NCI-H524 (cell line): ENCODE measurements at regions not wholly inside any gene's neighbourhood (a gene's known extent, or its start where the extent isn't known, plus 50 kb on each side); places are given as distances from the start of the nearest gene placed in this dataset.
A peak's percentile ranks its signal among the peaks of the same experiment; 100 is the strongest.
"Not testable (repeated sequence)": the region's sequence is repeated elsewhere in the genome, so short reads cannot be mapped to it uniquely, and the experiment has no call there.

ENCODE experiments used
- DNase-seq, 2 experiments: peaks; one replicate each; lab custom pipeline; 2025; lab: John Stamatoyannopoulos, UW

- DNase-seq, result no peak
Observed at GRCh38 chr20:43837856-43838702, 76.6 kb upstream of the TOX2 start.

DNA sequence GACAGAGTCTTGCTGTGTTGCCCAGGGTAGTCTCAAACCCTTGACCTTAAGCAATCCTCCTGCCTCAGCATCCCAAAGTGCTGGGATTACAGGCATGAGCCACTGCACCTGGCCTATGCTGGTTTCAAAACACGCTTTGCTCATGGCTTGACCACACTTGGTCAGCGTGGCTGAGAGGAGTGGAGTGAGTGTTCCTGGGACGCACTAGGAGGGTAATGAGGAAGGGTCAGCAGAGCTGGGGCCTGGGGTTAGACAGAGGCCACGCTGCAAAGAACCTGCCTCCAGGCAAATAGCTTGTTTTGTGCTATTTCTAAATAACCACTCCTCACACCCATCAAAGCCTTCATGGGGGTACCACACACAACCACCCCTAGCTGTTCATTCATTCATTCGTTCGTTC lies 77.9 kb upstream of the TOX2 start:
- no peak for DNase-seq

- DNase-seq, result no peak
Observed at GRCh38 chr20:43835944-43836508, 78.6 kb upstream of the TOX2 start.

DNA sequence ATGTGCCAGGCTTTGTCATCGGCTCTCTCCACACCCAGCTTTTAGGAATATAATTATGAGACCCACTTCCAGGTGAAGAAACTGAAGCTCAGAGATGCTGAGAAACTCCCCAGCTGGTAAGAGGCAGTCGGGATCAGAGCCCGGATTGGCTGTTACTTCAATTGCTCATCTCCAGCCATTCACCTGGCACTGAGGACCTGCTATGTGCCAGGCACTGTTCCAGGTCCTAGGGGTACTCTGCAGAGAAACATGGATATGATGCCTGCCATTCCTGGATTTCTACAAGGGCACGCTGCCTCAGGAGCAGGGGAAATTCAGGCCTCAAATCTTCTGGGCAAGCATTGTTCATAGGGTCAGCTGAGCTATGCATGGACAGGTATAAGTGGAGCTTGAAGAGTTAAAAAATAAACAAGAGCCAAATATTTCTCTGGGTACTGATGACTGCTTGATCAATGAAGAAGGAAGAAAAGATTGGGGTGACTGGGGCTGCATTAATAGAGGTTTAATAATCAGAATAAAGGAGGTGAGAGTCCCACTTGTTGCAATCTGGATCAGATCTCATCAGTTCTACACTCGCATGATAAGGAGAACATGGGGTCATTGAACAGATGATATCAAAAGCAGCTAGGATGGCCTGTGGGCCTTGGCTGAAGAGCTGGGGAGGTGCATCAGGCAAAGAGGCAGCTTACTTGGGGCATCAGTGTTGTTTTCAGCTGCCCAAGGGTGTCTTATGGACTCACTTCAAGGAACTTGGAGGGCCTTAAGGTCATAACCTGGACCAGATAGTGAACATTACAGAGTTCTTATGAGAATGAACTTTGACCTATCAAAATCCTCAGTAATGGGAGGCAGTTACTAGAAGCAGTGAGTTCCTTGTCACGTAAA lies 80.9 kb upstream of the TOX2 start:
- DNase-seq, result no peak

DNA sequence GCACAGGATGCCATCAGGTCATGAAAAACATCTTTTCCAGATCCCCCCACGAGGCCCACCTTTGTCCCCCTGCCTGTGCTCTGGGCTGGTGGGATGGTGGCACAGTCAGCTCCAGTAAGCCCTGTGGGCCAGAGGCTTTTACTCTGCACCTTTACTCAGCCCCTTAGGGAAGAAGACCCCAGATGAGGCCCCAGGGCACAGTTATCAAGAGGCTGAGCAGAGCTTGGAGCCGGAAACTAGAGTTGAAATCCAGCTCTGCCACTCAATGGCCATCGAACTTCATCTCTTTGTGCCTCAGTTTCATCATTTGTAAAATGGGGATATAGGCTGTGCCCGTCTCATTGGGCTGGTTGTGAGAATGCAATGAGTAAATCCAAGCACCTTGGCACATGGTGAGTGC lies 81.7 kb upstream of the TOX2 start:
- DNase-seq, result no peak

- DNase-seq, result no peak
Observed at GRCh38 chr20:43832096-43832816, 82.4 kb upstream of the TOX2 start.

- DNase-seq, result no peak
Observed at GRCh38 chr20:43831481-43832065, 83.1 kb upstream of the TOX2 start.

DNA sequence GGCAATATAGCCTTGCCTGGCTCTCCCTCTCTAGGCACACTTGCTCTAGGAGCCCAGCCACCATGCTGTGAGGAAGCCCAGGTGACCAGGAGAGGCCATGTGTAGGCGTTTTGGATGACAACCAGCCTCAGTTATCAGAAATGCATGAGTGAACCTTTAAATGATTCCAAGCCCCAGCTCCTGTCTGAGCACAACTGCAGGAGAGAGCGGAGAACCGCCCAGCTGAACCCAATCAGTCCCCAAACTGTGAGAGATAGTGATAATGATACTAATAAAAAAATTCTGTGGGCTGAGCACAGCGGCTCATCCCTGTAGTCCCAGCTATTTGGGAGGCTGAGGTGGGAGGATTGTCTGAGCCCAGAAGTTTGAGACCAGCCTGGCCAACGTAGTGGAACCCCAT lies 83.8 kb upstream of the TOX2 start:
- DNase-seq, result no peak

GRCh38 chr20:43829951-43830690 lies 84.5 kb upstream of the TOX2 start:
- DNase-seq, result no peak

- no peak for DNase-seq
Observed at GRCh38 chr20:43827940-43828562, 86.6 kb upstream of the TOX2 start.

DNA sequence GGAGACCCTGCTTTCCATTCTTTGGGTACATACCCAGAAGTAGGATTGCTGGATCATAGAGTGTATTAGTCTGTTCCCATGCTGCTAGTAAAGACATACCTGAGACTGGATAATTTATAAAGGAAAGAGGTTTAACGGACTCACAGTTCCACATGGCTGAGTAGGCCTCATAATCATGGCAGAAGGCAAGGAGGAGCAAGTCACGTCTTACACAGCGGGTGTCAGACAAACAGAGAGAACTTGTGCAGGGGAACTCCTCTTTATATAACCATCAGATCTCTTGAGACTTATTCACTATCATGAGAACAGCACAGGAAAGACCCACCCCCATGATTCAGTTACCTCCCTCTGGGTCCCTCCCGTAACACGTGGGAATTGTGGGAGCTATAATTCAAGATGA lies 87.7 kb upstream of the TOX2 start:
- not testable (repeated sequence) for DNase-seq

DNA sequence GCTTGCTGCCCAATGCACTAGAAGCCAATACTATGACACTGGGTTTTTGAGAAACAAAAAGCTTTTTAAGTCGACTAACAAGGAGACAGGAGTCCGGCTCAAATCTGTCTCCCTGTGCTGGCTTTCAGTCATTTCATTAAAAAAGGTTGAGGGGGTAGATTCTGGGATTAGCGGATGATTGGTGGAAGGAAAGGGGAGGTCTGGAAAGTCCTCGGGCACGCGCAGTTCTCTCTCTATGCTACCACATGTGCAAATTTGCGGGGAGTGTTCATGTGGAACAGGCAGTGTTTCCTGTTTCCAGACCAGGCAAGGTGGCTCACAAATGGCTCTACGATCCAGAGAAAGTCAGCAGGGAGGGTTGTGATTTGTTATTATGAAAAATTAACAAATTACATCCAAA lies 89.1 kb upstream of the TOX2 start:
- no peak for DNase-seq

- no peak for DNase-seq
Observed at GRCh38 chr20:43825051-43825402, 89.6 kb upstream of the TOX2 start.

- DNase-seq, result peak; percentile 37 to 80
Observed at GRCh38 chr20:43824309-43825050, 90.2 kb upstream of the TOX2 start.

DNA sequence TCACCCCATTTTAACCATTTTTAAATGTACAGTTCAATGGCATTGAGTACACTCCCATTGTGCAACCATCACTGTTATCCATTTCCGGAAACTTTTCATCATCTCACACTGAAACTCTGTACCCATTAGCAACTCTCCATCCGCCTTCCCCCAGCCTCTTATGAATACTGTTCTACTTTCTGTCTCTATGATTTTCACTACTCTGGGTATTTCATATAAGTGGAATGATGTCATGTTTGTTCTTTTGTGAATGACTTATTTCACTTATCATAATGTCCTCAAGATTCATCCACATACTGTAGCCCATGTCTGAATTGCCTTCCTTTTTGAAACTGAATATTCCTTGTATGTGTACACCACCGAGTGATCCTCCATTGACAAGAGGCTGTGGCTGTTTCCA lies 92.9 kb upstream of the TOX2 start:
- DNase-seq, result no peak

DNA sequence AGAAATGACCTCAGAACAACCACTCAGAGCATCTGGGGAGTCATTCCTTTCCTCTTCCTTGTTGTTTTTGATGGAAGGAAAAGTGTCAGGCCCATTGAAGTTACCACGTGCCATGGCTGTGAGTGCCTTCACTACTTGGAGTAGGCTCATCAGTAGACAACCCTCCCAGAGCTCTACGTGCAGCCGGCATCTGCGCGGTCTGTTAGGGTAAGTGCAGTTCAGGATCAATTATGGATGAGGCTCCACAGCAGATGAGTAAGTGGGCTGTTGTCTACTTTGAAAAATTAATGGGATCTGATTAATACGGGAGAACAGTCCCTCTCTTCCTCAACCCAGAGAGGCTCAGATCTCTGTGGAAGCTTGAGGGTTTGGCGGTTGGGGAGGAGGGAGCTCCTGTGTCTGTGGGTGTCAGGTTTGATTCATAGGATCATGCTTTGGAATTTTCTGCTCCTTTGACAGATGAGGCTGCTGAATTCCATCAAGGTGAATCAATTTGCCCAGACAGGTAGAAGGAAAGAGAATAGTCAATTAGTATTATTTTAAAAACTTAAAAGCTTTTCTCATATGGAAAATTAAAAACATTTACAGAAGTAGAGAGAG lies 93.8 kb upstream of the TOX2 start:
- DNase-seq, result no peak

DNA sequence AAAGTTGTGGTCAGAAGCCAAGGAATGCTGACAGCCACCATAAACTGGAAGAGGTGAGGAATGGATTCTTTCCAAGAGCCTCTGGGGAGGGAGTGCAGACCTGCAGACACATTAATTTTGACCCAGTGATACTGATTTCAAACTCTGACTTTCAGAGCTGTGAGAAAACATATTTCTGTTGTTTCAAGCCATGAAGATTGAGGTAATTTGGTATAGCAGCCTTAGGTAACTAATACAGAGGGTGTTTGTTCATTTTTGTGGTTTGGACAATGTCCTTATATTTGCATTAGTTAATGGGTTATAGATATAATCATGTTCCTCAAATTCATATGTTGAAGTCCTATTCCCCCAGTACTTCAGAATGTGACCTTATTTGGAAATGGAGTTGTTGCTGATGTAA lies 85.4 kb upstream of the GTSF1L start:
- no peak for DNase-seq

DNA sequence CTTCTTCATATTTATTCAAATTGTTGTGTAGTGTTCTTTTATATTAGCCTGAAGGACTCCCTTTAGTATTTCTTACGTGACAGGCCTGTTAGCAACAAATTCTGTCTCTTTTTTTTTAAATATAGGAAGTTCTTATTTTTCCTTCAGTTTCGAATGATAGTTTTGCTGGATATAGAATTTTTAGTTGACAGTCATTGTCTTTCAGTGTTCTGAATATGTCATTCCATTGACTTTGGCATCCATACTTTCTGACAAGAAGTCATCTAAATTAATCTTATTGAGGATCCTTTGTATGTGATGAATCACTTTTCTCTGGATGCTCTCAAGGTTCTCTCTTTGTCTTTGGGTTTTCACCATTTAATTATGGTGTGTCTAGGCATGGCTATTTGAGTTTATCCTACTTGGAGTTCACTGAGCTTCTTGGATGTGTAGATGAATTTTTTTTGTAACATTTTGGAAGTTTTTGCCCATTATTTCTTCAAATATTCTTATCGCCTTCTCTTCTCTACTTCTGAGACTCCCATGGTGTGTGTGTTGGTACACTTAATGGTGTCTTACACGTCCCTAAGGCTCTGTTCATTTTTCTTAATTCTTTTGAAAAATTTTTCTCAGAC lies 82.5 kb upstream of the GTSF1L start:
- DNase-seq, result no peak

GRCh38 chr20:43804781-43805180 lies 78.0 kb upstream of the GTSF1L start:
- no peak for DNase-seq
